ENCODE measurements at regions not wholly inside any gene's neighbourhood (a gene's known extent, or its start where the extent isn't known, plus 50 kb on each side); places are given as distances from the start of the nearest gene placed in this dataset.

- Histone ChIP-seq H3K27ac (no peak overlapping the region), H3K27me3 (no peaks in the 10 kb centered on the region), H3K36me3 (no peaks in the 10 kb centered on the region), H3K4me1 (no peaks in the 10 kb centered on the region), H3K9me3 (no peaks in the 10 kb centered on the region), H3K4me3 (no peak overlapping the region)
- TF ChIP-seq POLR2AphosphoS5 (IDR thresholded peaks at IDR 0.05) (no peak), CTCF (IDR thresholded peaks at IDR 0.05) (no peak), POLR2A (IDR thresholded peaks at IDR 0.05) (no peak), EP300 (IDR thresholded peaks at IDR 0.05) (no peak)
- 72 to 100% methylated on average over 1 to 3 of the region's 4 CpGs for WGBS, 2 donors (ENCODE audit: low coverage in 1 of 2)
- ATAC-seq, result no peak
Measured at GRCh38 chr6:21521276-21521675, 72.3 kb upstream of the SOX4 start.

GRCh38 chr6:21522143-21522747 is 71.3 kb upstream of the SOX4 start:
- 90 to 91% methylated on average over 13 to 14 of the region's 14 CpGs for WGBS, 2 donors (ENCODE audit: low coverage in 1 of 2)
- no peak overlapping the region for H3K27ac ChIP-seq
- no peaks in the 10 kb centered on the region for H3K4me1 ChIP-seq
- no peaks in the 10 kb centered on the region for H3K36me3 ChIP-seq
- no peaks in the 10 kb centered on the region for H3K9me3 ChIP-seq
- no peaks in the 10 kb centered on the region for H3K27me3 ChIP-seq
- ATAC-seq, result no peak
- TF ChIP-seq POLR2AphosphoS5 (IDR thresholded peaks at IDR 0.05), result no peak
- TF ChIP-seq CTCF (IDR thresholded peaks at IDR 0.05), result no peak
- TF ChIP-seq POLR2A (IDR thresholded peaks at IDR 0.05), result no peak
- no peak for TF ChIP-seq EP300 (IDR thresholded peaks at IDR 0.05)
- no peak overlapping the region for H3K4me3 ChIP-seq

- Histone ChIP-seq H3K4me1 (no peaks in the 10 kb centered on the region), H3K27me3 (no peaks in the 10 kb centered on the region), H3K9me3 (no peaks in the 10 kb centered on the region), H3K4me3 (no peak overlapping the region), H3K27ac (no peak overlapping the region), H3K36me3 (no peaks in the 10 kb centered on the region)
- ATAC-seq, result no peak
- TF ChIP-seq POLR2A (IDR thresholded peaks at IDR 0.05) (no peak), POLR2AphosphoS5 (IDR thresholded peaks at IDR 0.05) (no peak), EP300 (IDR thresholded peaks at IDR 0.05) (no peak), CTCF (IDR thresholded peaks at IDR 0.05) (no peak)
- 73 to 79% methylated on average over 5 to 14 of the region's 21 CpGs for WGBS, 2 donors (ENCODE audit: low coverage in 1 of 2)
Measured at GRCh38 chr6:21522797-21523456, 70.6 kb upstream of the SOX4 start.

GRCh38 chr6:21523652-21524051 is 69.9 kb upstream of the SOX4 start:
- no peak for ATAC-seq
- Histone ChIP-seq H3K9me3 (no peaks in the 10 kb centered on the region), H3K4me1 (no peaks in the 10 kb centered on the region), H3K27me3 (no peaks in the 10 kb centered on the region), H3K27ac (no peak overlapping the region), H3K36me3 (no peaks in the 10 kb centered on the region), H3K4me3 (no peak overlapping the region)
- no peak for TF ChIP-seq POLR2A (IDR thresholded peaks at IDR 0.05)
- no peak for TF ChIP-seq POLR2AphosphoS5 (IDR thresholded peaks at IDR 0.05)
- TF ChIP-seq CTCF (IDR thresholded peaks at IDR 0.05), result no peak
- no peak for TF ChIP-seq EP300 (IDR thresholded peaks at IDR 0.05)
- 40 to 61% methylated on average over 1 to 2 of the region's 3 CpGs for WGBS, 2 donors (ENCODE audit: low coverage in 1 of 2)

GRCh38 chr6:21524201-21524600 is 69.3 kb upstream of the SOX4 start:
- Histone ChIP-seq H3K27ac (no peak overlapping the region), H3K4me3 (no peak overlapping the region), H3K27me3 (no peaks in the 10 kb centered on the region), H3K36me3 (no peaks in the 10 kb centered on the region), H3K4me1 (no peaks in the 10 kb centered on the region), H3K9me3 (no peaks in the 10 kb centered on the region)
- ATAC-seq, result no peak
- WGBS, 2 donors (ENCODE audit: low coverage in 1 of 2), result 59 to 69% methylated on average over 4 of the region's 4 CpGs
- TF ChIP-seq CTCF (IDR thresholded peaks at IDR 0.05) (no peak), EP300 (IDR thresholded peaks at IDR 0.05) (no peak), POLR2AphosphoS5 (IDR thresholded peaks at IDR 0.05) (no peak), POLR2A (IDR thresholded peaks at IDR 0.05) (no peak)
